ENCODE measurements at regions not wholly inside any gene's neighbourhood (a gene's known extent, or its start where the extent isn't known, plus 50 kb on each side); places are given as distances from the start of the nearest gene placed in this dataset.
"Not testable (repeated sequence)": the region's sequence is repeated elsewhere in the genome, so short reads cannot be mapped to it uniquely, and the experiment has no call there.

GRCh38 chr22:48757985-48758561 is 1069.6 kb downstream of the BRD1 start:
- WGBS, 4 donors = 64 to 78% (median 69%) methylated on average over 14 to 17 of the region's 17 CpGs
- peak in 6 of 7 donors; percentile 5 to 35 (median 6) for DNase-seq
- Histone ChIP-seq H3K27me3 (no peaks in the 10 kb centered on the region), H3K4me3 (no peak overlapping the region), H3K36me3 (replicated peaks in 1 of 2) (no peaks in the 10 kb centered on the region), H3K4me1 (replicated peaks in 1 of 2) (no peaks in the 10 kb centered on the region), H3K9me3 (replicated peaks in 1 of 3) (no peaks in the 10 kb centered on the region), H3K27ac (no peak overlapping the region)
- intact Hi-C loops (cut with DNase I) = no loop called here
- TF ChIP-seq POLR2A (IDR thresholded peaks at IDR 0.05) (no peak), CTCF (IDR thresholded peaks at IDR 0.05) (no peak)

GRCh38 chr22:48757581-48757980 is 1070.1 kb downstream of the BRD1 start:
- Histone ChIP-seq H3K36me3 (replicated peaks in 1 of 2) (no peaks in the 10 kb centered on the region), H3K27me3 (no peaks in the 10 kb centered on the region), H3K4me3 (no peak overlapping the region), H3K27ac (no peak overlapping the region), H3K4me1 (replicated peaks in 1 of 2) (no peaks in the 10 kb centered on the region), H3K9me3 (replicated peaks in 1 of 3) (no peaks in the 10 kb centered on the region)
- intact Hi-C loops (cut with DNase I) = no loop called here
- 58 to 78% (median 61%) methylated on average over 7 of the region's 7 CpGs for WGBS, 4 donors
- peak in 6 of 7 donors; percentile 5 to 34 (median 8) for DNase-seq
- TF ChIP-seq CTCF (IDR thresholded peaks at IDR 0.05) = no peak
- no peak for TF ChIP-seq POLR2A (IDR thresholded peaks at IDR 0.05)

DNA sequence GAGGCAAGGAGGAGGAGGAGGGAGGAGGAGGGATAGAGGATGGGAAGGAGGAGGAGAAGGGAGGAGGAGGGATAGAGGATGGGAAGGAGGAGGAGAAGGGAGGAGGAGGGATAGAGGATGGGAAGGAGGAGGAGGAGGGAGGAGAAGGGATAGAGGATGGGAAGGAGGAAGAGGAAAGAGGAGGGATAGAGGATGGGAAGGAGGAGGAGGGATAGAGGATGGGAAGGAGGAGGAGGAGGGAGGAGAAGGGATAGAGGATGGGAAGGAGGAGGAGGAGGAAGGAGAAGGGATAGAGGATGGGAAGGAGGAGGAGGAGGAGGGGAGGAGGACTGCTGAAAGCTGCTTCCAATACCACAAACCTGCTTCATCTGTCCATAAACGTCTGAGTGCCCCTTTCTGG is 1070.5 kb downstream of the BRD1 start:
- H3K4me3 ChIP-seq; intact Hi-C loops (cut with DNase I); H3K27me3 ChIP-seq; H3K4me1 ChIP-seq (replicated peaks in 1 of 2); H3K9me3 ChIP-seq (replicated peaks in 1 of 3); DNase-seq; H3K36me3 ChIP-seq (replicated peaks in 1 of 2); H3K27ac ChIP-seq: not testable (repeated sequence)
- 13 to 40% (median 20%) methylated on average over 1 of the region's 1 CpG for WGBS, 4 donors

DNA sequence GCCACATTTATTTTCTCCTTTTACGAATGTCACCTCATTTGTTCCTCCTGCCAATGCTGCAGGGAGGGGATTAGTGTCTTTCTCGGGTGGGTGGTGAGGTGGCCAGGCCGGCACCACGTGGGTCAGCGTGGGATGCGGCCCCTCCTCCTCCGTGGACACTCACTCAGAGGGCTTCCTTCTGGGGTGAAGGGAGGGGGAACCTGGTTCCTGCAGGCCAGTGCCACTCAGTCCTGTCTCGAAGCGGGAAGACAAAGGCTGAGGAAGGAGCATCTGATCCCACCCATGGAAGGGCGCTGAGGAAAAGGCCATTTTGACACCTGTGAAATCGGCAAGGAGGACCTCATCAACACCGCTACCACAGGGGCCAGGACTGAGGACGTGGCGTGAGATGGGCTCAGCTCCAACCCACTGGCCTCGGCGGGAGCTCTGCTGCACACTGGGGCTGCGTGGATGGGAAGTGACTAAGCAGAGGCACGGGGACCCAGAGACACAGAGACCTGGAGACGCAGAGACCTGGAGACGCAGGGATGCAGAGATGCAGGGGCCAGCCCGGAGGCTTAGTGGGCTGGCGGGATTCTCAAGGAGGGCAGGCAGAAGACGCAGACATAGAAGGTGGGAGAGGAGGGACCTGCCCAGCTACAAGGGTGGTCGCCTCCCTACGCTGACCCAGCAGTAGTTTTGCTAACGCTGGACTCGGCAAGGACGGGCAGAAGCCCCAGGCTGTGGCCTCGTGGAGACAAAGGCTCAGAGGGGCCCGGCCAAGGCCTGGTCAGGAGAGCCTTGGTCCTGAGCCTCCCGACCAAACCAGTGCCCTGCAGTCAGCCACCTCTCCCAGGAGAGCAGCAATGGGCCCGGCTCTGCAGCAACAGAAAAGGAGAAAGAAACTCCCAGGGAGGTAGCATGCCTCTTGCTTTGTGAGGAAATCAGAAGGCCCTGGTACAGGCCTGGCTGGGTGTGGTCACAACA is 1071.2 kb downstream of the BRD1 start:
- Histone ChIP-seq H3K27me3 (no peaks in the 10 kb centered on the region), H3K4me3 (no peak overlapping the region), H3K4me1 (replicated peaks in 1 of 2) (no peaks in the 10 kb centered on the region), H3K9me3 (replicated peaks in 1 of 3) (no peaks in the 10 kb centered on the region), H3K27ac (no peak overlapping the region), H3K36me3 (replicated peaks in 1 of 2) (no peaks in the 10 kb centered on the region)
- no peak for TF ChIP-seq CTCF (IDR thresholded peaks at IDR 0.05)
- TF ChIP-seq POLR2A (IDR thresholded peaks at IDR 0.05) = no peak
- 76 to 81% (median 77%) methylated on average over 30 to 32 of the region's 32 CpGs for WGBS, 4 donors
- DNase-seq = peak in 5 of 7 donors; percentile 4 to 11 (median 8)
- intact Hi-C loops (cut with DNase I) = no loop called here

All from adrenal gland (tissue), 9 donors.